GM21390 (cell line): ENCODE measurements at regions not wholly inside any gene's neighbourhood (a gene's known extent, or its start where the extent isn't known, plus 50 kb on each side); places are given as distances from the start of the nearest gene placed in this dataset.
"Not testable (repeated sequence)": the region's sequence is repeated elsewhere in the genome, so short reads cannot be mapped to it uniquely, and the experiment has no call there.

ENCODE experiments used
- ATAC-seq: cut with Tn5 transposase; IDR thresholded peaks from one replicate; pipeline ENCODE4 v1.9.1; 2021; ENCODE audit not compliant: unreplicated experiment

- not testable (repeated sequence) for ATAC-seq
These were observed 131.8 kb downstream of the KDR start for GRCh38 chr4:54993473-54994026.

- ATAC-seq = no peak
These were observed 133.1 kb downstream of the KDR start for GRCh38 chr4:54992266-54992665.

- ATAC-seq = no peak
These were observed 136.7 kb downstream of the KDR start for GRCh38 chr4:54988655-54989054.

- ATAC-seq = no peak
These were observed 139.1 kb downstream of the KDR start for GRCh38 chr4:54986095-54986846.

GRCh38 chr4:54976682-54977081, 148.7 kb downstream of the KDR start:
- ATAC-seq = no peak

- ATAC-seq = no peak
These were observed 149.4 kb downstream of the KDR start for GRCh38 chr4:54976031-54976430.

GRCh38 chr4:54973784-54974183, 151.6 kb downstream of the KDR start:
- ATAC-seq = no peak

GRCh38 chr4:54971474-54971950, 153.9 kb downstream of the KDR start:
- peak; percentile 77 for ATAC-seq

- ATAC-seq = no peak
These were observed 158.1 kb downstream of the KDR start for GRCh38 chr4:54967289-54967688.

- peak; percentile 45 for ATAC-seq
These were observed 163.9 kb downstream of the KDR start for GRCh38 chr4:54961357-54961975.

- no peak for ATAC-seq
These were observed 165.7 kb downstream of the KDR start for GRCh38 chr4:54959651-54960116.

GRCh38 chr4:54959131-54959530, 166.3 kb downstream of the KDR start:
- ATAC-seq = no peak

GRCh38 chr4:54958236-54958635, 167.2 kb downstream of the KDR start:
- no peak for ATAC-seq

- ATAC-seq = no peak
These were observed 170.6 kb downstream of the KDR start for GRCh38 chr4:54954656-54955388.

- ATAC-seq = no peak
These were observed 178.7 kb downstream of the KDR start for GRCh38 chr4:54946741-54947140.

- no peak for ATAC-seq
These were observed 179.6 kb downstream of the KDR start for GRCh38 chr4:54945838-54946237.

GRCh38 chr4:54942721-54943120, 182.7 kb downstream of the KDR start:
- no peak for ATAC-seq

GRCh38 chr4:54941994-54942552, 183.3 kb downstream of the KDR start:
- ATAC-seq = peak; percentile 73

- ATAC-seq = no peak
These were observed 184.2 kb downstream of the KDR start for GRCh38 chr4:54940996-54941865.

- ATAC-seq = no peak
These were observed 187.9 kb downstream of the KDR start for GRCh38 chr4:54937501-54937900.
